ENCODE measurements at regions not wholly inside any gene's neighbourhood (a gene's known extent, or its start where the extent isn't known, plus 50 kb on each side); places are given as distances from the start of the nearest gene placed in this dataset.

GRCh38 chr1:80164150-80164549, 1157.6 kb upstream of the ADGRL4 start:
- no peak overlapping the region for H3K4me3 ChIP-seq (ENCODE audit: low read length)
- TF ChIP-seq CTCF (conservative IDR thresholded peaks at IDR 0.05; ENCODE audit: low read depth, low read length) = no peak

GRCh38 chr1:80163686-80164085, 1157.2 kb upstream of the ADGRL4 start:
- no peak for TF ChIP-seq CTCF (conservative IDR thresholded peaks at IDR 0.05; ENCODE audit: low read depth, low read length)
- DNase-seq (ENCODE audit: low read depth) = no peak
- no peak overlapping the region for H3K4me3 ChIP-seq (ENCODE audit: low read length)

More at GRCh38 chr1:80164150-80164549, 1157.6 kb upstream of the ADGRL4 start:
- no peak for DNase-seq (ENCODE audit: low read depth)

- no peak for TF ChIP-seq CTCF (conservative IDR thresholded peaks at IDR 0.05; ENCODE audit: low read depth, low read length)
- DNase-seq (ENCODE audit: low read depth) = no peak
- H3K4me3 ChIP-seq (ENCODE audit: low read length) = no peak overlapping the region
These were observed 1152.2 kb upstream of the ADGRL4 start for GRCh38 chr1:80158771-80159170.

GRCh38 chr1:80158266-80158665, 1151.7 kb upstream of the ADGRL4 start:
- TF ChIP-seq CTCF (conservative IDR thresholded peaks at IDR 0.05; ENCODE audit: low read depth, low read length) = no peak
- DNase-seq (ENCODE audit: low read depth) = no peak
- no peak overlapping the region for H3K4me3 ChIP-seq (ENCODE audit: low read length)

- H3K4me3 ChIP-seq (ENCODE audit: low read length) = no peak overlapping the region
- DNase-seq (ENCODE audit: low read depth) = no peak
These were observed 1148.8 kb upstream of the ADGRL4 start for GRCh38 chr1:80155371-80155770.

GRCh38 chr1:80154176-80154575, 1147.6 kb upstream of the ADGRL4 start:
- no peak for DNase-seq (ENCODE audit: low read depth)
- no peak overlapping the region for H3K4me3 ChIP-seq (ENCODE audit: low read length)
- TF ChIP-seq CTCF (conservative IDR thresholded peaks at IDR 0.05; ENCODE audit: low read depth, low read length) = no peak

More at GRCh38 chr1:80155371-80155770, 1148.8 kb upstream of the ADGRL4 start:
- peak; percentile 34 for TF ChIP-seq CTCF (conservative IDR thresholded peaks at IDR 0.05; ENCODE audit: low read depth, low read length)

GRCh38 chr1:80153762-80154161, 1147.2 kb upstream of the ADGRL4 start:
- TF ChIP-seq CTCF (conservative IDR thresholded peaks at IDR 0.05; ENCODE audit: low read depth, low read length) = no peak
- no peak overlapping the region for H3K4me3 ChIP-seq (ENCODE audit: low read length)
- DNase-seq (ENCODE audit: low read depth) = no peak
